ENCODE measurements at regions not wholly inside any gene's neighbourhood (a gene's known extent, or its start where the extent isn't known, plus 50 kb on each side); places are given as distances from the start of the nearest gene placed in this dataset.
"Not testable (repeated sequence)": the region's sequence is repeated elsewhere in the genome, so short reads cannot be mapped to it uniquely, and the experiment has no call there.

- not testable (repeated sequence) for TF ChIP-seq POLR2A, CTCF, EP300 (IDR thresholded peaks at IDR 0.05)
These were observed 839.3 kb downstream of the DIAPH3 start for GRCh38 chr13:59324401-59324800.

All from tibial nerve (tissue), 4 donors.